ENCODE measurements at regions not wholly inside any gene's neighbourhood (a gene's known extent, or its start where the extent isn't known, plus 50 kb on each side); places are given as distances from the start of the nearest gene placed in this dataset.

DNA sequence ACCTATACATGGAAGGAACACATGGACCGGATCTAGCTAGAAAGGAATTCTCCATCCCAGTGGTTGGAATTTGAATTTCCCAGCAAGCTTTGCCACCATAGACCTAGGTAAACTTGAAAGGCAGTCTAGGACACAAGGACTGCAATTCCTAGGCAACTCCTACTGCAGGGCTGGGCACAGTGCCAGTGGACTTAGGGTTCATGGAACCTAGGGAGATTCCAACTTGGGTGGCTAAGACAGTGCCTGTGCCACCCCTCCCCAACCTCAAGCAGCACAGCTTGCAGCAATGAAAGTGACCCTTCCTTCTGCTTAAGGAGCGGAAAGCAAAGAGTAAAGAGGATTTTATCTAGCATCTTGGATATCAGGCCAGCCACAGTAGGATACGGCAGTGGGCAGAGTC is 663.3 kb downstream of the ELAVL2 start:
- H3K27ac ChIP-seq = no peak overlapping the region
- H3K9me3 ChIP-seq (ENCODE audit: control insufficient read depth, low read length) = no peaks in the 10 kb centered on the region
- no peaks in the 10 kb centered on the region for H3K36me3 ChIP-seq (ENCODE audit: control insufficient read depth, insufficient read depth, low read length)
- no peaks in the 10 kb centered on the region for H3K79me2 ChIP-seq
- no peak overlapping the region for H3K9ac ChIP-seq
- TF ChIP-seq, protein P1, sequence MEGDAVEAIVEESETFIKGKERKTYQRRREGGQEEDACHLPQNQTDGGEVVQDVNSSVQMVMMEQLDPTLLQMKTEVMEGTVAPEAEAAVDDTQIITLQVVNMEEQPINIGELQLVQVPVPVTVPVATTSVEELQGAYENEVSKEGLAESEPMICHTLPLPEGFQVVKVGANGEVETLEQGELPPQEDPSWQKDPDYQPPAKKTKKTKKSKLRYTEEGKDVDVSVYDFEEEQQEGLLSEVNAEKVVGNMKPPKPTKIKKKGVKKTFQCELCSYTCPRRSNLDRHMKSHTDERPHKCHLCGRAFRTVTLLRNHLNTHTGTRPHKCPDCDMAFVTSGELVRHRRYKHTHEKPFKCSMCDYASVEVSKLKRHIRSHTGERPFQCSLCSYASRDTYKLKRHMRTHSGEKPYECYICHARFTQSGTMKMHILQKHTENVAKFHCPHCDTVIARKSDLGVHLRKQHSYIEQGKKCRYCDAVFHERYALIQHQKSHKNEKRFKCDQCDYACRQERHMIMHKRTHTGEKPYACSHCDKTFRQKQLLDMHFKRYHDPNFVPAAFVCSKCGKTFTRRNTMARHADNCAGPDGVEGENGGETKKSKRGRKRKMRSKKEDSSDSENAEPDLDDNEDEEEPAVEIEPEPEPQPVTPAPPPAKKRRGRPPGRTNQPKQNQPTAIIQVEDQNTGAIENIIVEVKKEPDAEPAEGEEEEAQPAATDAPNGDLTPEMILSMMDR (IDR thresholded peaks at IDR 0.05) = no peak
- no peak overlapping the region for H2AFZ ChIP-seq
- H3K4me2 ChIP-seq (ENCODE audit: low read length) = no peak overlapping the region
- no peak overlapping the region for H3K4me3 ChIP-seq (ENCODE audit: low read depth, low read length)
- no peaks in the 10 kb centered on the region for H3K27me3 ChIP-seq (ENCODE audit: control insufficient read depth, insufficient read depth, low read length)
- H3K4me1 ChIP-seq = no peaks in the 10 kb centered on the region

DNA sequence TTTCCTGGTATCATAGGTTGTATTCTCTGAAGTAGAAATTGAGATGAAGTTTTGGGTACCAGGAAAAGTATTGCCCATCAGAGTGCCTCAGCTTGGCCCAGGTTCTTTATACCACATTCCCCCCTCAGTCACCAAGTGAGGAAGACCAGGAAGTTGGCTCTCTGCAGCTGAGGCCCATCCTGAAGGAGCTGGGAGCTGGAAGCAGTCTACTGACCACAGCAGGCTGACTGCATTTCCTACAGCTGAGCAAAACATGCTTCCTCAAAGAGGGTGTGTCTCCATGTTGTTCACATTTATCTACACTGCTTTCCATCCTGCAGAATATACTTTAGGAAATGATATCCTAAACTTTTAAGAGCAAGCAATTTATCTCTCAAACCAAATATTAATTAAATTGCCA is 654.6 kb downstream of the ELAVL2 start:
- Histone ChIP-seq H2AFZ (no peak overlapping the region), H3K79me2 (no peaks in the 10 kb centered on the region), H3K9me3 (ENCODE audit: control insufficient read depth, low read length) (no peaks in the 10 kb centered on the region), H3K4me1 (no peaks in the 10 kb centered on the region), H3K27me3 (ENCODE audit: control insufficient read depth, insufficient read depth, low read length) (no peaks in the 10 kb centered on the region), H3K27ac (no peak overlapping the region), H3K36me3 (ENCODE audit: control insufficient read depth, insufficient read depth, low read length) (no peaks in the 10 kb centered on the region), H3K9ac (no peak overlapping the region), H3K4me3 (ENCODE audit: low read depth, low read length) (no peak overlapping the region), H3K4me2 (ENCODE audit: low read length) (no peak overlapping the region)
- TF ChIP-seq, protein P1 (IDR thresholded peaks at IDR 0.05) = no peak

DNA sequence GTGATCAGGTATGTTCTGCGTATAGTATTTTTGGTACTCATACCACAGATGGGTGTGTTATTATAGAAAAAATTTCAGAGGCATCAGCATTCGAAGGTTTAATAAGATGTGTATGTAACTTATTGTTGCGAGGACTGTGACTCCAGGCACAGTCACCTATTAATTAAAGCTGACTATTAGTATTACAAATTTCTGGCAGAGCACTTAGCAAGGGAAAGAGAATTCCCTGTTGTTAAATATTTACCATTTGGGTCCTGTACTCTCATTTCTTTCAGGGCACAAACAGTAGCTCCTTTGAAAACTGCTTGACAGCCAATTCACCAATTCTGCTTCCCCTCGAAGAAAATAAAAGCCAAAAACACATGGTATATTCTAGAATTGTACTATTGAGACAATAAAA is 653.8 kb downstream of the ELAVL2 start:
- H3K27ac ChIP-seq = no peak overlapping the region
- H3K4me1 ChIP-seq = no peaks in the 10 kb centered on the region
- H3K9ac ChIP-seq = no peak overlapping the region
- H3K27me3 ChIP-seq (ENCODE audit: control insufficient read depth, insufficient read depth, low read length) = no peaks in the 10 kb centered on the region
- TF ChIP-seq, protein P1 (IDR thresholded peaks at IDR 0.05) = no peak
- no peaks in the 10 kb centered on the region for H3K9me3 ChIP-seq (ENCODE audit: control insufficient read depth, low read length)
- H3K4me2 ChIP-seq (ENCODE audit: low read length) = no peak overlapping the region
- no peaks in the 10 kb centered on the region for H3K79me2 ChIP-seq
- H3K4me3 ChIP-seq (ENCODE audit: low read depth, low read length) = no peak overlapping the region
- H3K36me3 ChIP-seq (ENCODE audit: control insufficient read depth, insufficient read depth, low read length) = no peaks in the 10 kb centered on the region
- no peak overlapping the region for H2AFZ ChIP-seq

DNA sequence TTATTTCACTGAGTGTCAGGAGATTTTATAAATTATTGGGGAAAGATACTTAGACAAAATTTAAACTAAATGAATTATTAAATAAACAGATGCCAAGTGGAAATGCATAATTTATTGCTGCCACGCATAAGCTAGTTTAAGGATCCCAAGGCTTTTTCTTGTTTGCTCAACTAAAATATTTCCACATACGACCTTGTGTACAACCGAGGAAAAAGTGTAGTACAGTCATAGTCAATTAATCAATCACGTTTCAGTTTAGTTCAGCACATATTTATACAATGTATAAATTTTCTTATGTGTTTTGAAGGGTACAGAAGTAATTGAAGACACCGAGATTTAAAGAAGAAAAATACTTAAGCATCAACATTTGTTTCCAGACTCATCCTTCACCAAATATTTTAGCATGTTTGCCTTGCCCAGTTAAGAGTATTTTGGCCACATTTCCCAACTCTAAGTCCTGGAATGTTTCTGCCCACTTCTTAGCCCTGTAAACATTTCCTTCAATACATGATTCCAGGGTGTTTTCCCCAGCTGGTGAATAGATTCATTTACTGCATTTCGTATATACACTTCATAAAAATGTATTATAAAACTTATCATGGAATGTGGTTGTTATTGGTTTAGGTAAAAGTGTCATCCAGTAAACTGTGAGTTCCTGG is 652.9 kb downstream of the ELAVL2 start:
- Histone ChIP-seq H3K36me3 (ENCODE audit: control insufficient read depth, insufficient read depth, low read length) (no peaks in the 10 kb centered on the region), H3K9me3 (ENCODE audit: control insufficient read depth, low read length) (no peaks in the 10 kb centered on the region), H2AFZ (no peak overlapping the region), H3K79me2 (no peaks in the 10 kb centered on the region), H3K4me1 (no peaks in the 10 kb centered on the region), H3K4me2 (ENCODE audit: low read length) (no peak overlapping the region), H3K9ac (no peak overlapping the region), H3K27ac (no peak overlapping the region), H3K4me3 (ENCODE audit: low read depth, low read length) (no peak overlapping the region), H3K27me3 (ENCODE audit: control insufficient read depth, insufficient read depth, low read length) (no peaks in the 10 kb centered on the region)
- TF ChIP-seq, protein P1 (IDR thresholded peaks at IDR 0.05) = no peak

DNA sequence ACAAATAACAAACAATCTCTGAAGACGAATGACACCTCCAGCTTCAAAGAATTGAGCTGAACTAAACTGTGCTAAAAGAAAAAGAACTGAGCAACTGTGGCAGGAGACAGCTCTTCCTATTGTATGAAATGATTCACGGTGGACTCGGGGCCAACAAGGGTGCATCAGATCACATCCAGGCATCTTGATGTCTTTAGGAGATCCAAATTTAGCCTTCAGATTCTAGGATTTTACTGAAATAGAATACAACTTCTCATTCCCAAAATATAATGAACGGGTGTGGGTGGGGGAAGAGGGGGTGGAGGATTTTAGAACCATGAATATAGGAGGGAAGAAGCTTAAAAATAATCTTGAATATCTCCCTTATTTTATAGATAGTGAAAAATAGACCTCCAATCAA is 631.8 kb downstream of the ELAVL2 start:
- no peaks in the 10 kb centered on the region for H3K36me3 ChIP-seq (ENCODE audit: control insufficient read depth, insufficient read depth, low read length)
- H3K9me3 ChIP-seq (ENCODE audit: control insufficient read depth, low read length) = no peaks in the 10 kb centered on the region
- no peak overlapping the region for H3K4me2 ChIP-seq (ENCODE audit: low read length)
- H3K27me3 ChIP-seq (ENCODE audit: control insufficient read depth, insufficient read depth, low read length) = no peaks in the 10 kb centered on the region
- no peak overlapping the region for H3K4me3 ChIP-seq (ENCODE audit: low read depth, low read length)
- no peaks in the 10 kb centered on the region for H3K4me1 ChIP-seq
- no peak overlapping the region for H3K9ac ChIP-seq
- no peak overlapping the region for H3K27ac ChIP-seq
- no peak overlapping the region for H2AFZ ChIP-seq
- H3K79me2 ChIP-seq = no peaks in the 10 kb centered on the region
- TF ChIP-seq, protein P1 (IDR thresholded peaks at IDR 0.05) = no peak

Measured in parathyroid adenoma (tissue), 2 donors.